Calu3 (cell line): ENCODE measurements at regions not wholly inside any gene's neighbourhood (a gene's known extent, or its start where the extent isn't known, plus 50 kb on each side); places are given as distances from the start of the nearest gene placed in this dataset.

Experiments used
- BruUV-seq: library from RNA; stranded (reverse); fragments of 400-500 nt; replicated peaks from 2 replicates; lab custom pipeline; 2021; lab: Mats Ljungman, UMichigan
- CTCF ChIA-PET: fragments of 300-600 bp; sonication (Branson Sonifier 250); formaldehyde crosslinking; loops from one replicate; lab custom pipeline; 2022; ENCODE audit warnings: antibody characterized with exemption; lab: Charles Lee
- DNase-seq: peaks from one replicate; pipeline ENCODE4 v3.0.0; 2022
- H3K27ac Mint-ChIP-seq: one replicate; pipeline ENCODE4 v1.8.0; 2022; ENCODE audit warnings: mixed read lengths; ENCODE audit not compliant: unreplicated experiment
- H3K27me3 Mint-ChIP-seq: one replicate; pipeline ENCODE4 v1.8.0; 2022; ENCODE audit warnings: mixed read lengths; ENCODE audit not compliant: unreplicated experiment
- H3K36me3 Mint-ChIP-seq: one replicate; pipeline ENCODE4 v1.8.0; 2022; ENCODE audit warnings: mild to moderate bottlenecking, moderate library complexity, mixed read lengths; ENCODE audit not compliant: insufficient read depth, unreplicated experiment
- H3K4me1 Mint-ChIP-seq: one replicate; pipeline ENCODE4 v1.8.0; 2022; ENCODE audit warnings: mild to moderate bottlenecking, low read depth, mixed read lengths; ENCODE audit not compliant: unreplicated experiment
- H3K4me3 Mint-ChIP-seq: one replicate; pipeline ENCODE4 v1.8.0; 2022; ENCODE audit warnings: mild to moderate bottlenecking, low read depth, moderate library complexity, mixed read lengths; ENCODE audit not compliant: unreplicated experiment
- H3K9me3 Mint-ChIP-seq: one replicate; pipeline ENCODE4 v1.8.0; 2022; ENCODE audit warnings: low read depth, mixed read lengths; ENCODE audit not compliant: unreplicated experiment
- CTCF ChIP-seq: fragments of 200-600 bp; IDR thresholded peaks from one replicate; pipeline ENCODE4 v1.8.0; 2022; ENCODE audit warnings: antibody characterized with exemption; ENCODE audit not compliant: unreplicated experiment
- intact Hi-C: fragments of 100-400 bp; cut with micrococcal nuclease; formaldehyde crosslinking; loops from one replicate; pipeline ENCODE4 v1.10.0; 2022; ENCODE audit not compliant: unreplicated experiment

- no peak for DNase-seq
- no peaks in the 10 kb centered on the region for H3K9me3 Mint-ChIP-seq
- H3K36me3 Mint-ChIP-seq: no peaks in the 10 kb centered on the region
- no peak overlapping the region for H3K4me3 Mint-ChIP-seq
- no peak overlapping the region for H3K27ac Mint-ChIP-seq
- CTCF ChIA-PET: interaction anchor here (0.8 kb wide), 1 partner anchor 13 kb away, joined by 3 read pairs; no protein-coding TSS in a partner anchor
- no peak for TF ChIP-seq CTCF
- no TSS peak for BruUV-seq
- no peaks in the 10 kb centered on the region for H3K4me1 Mint-ChIP-seq
- H3K27me3 Mint-ChIP-seq: no peaks in the 10 kb centered on the region
- intact Hi-C loops: no loop called here
Measured at GRCh38 chr3:106587551-106587950, 718.7 kb upstream of the CBLB start.

GRCh38 chr3:106588739-106589138 lies 719.9 kb upstream of the CBLB start:
- H3K4me1 Mint-ChIP-seq: no peaks in the 10 kb centered on the region
- no peak overlapping the region for H3K4me3 Mint-ChIP-seq
- H3K9me3 Mint-ChIP-seq: no peaks in the 10 kb centered on the region
- H3K36me3 Mint-ChIP-seq: no peaks in the 10 kb centered on the region
- H3K27me3 Mint-ChIP-seq: no peaks in the 10 kb centered on the region
- H3K27ac Mint-ChIP-seq: no peak overlapping the region
- intact Hi-C loops: no loop called here
- BruUV-seq: no TSS peak
- DNase-seq: no peak
- CTCF ChIA-PET: no interaction called here
- no peak for TF ChIP-seq CTCF

- intact Hi-C loops: no loop called here
- no peak overlapping the region for H3K27ac Mint-ChIP-seq
- TF ChIP-seq CTCF: no peak
- CTCF ChIA-PET: no interaction called here
- H3K4me3 Mint-ChIP-seq: no peak overlapping the region
- H3K4me1 Mint-ChIP-seq: no peaks in the 10 kb centered on the region
- H3K36me3 Mint-ChIP-seq: no peaks in the 10 kb centered on the region
- no peak for DNase-seq
- no peaks in the 10 kb centered on the region for H3K9me3 Mint-ChIP-seq
- no TSS peak for BruUV-seq
- H3K27me3 Mint-ChIP-seq: no peaks in the 10 kb centered on the region
Measured at GRCh38 chr3:106589311-106589942, 720.6 kb upstream of the CBLB start.

- intact Hi-C loops: no loop called here
- Mint-ChIP-seq H3K9me3 (no peaks in the 10 kb centered on the region), H3K36me3 (no peaks in the 10 kb centered on the region), H3K4me3 (no peak overlapping the region), H3K4me1 (no peaks in the 10 kb centered on the region), H3K27me3 (no peaks in the 10 kb centered on the region), H3K27ac (no peak overlapping the region)
- BruUV-seq: no TSS peak
- CTCF ChIA-PET: no interaction called here
- DNase-seq: no peak
- TF ChIP-seq CTCF: no peak
Measured at GRCh38 chr3:106590216-106590615, 721.4 kb upstream of the CBLB start.
